HG03439 (cell line): ENCODE measurements at regions not wholly inside any gene's neighbourhood (a gene's known extent, or its start where the extent isn't known, plus 50 kb on each side); places are given as distances from the start of the nearest gene placed in this dataset.

Source experiments
- ATAC-seq: cut with Tn5 transposase; IDR thresholded peaks from one replicate; pipeline ENCODE4 v1.9.1; 2021; ENCODE audit warnings: mild to moderate bottlenecking, moderate library complexity; ENCODE audit not compliant: unreplicated experiment

- ATAC-seq = no peak
These were observed 50.6 kb downstream of the SLIT2 start for GRCh38 chr4:20302336-20302735.

GRCh38 chr4:20305976-20306375 lies 54.3 kb downstream of the SLIT2 start:
- ATAC-seq = no peak

DNA sequence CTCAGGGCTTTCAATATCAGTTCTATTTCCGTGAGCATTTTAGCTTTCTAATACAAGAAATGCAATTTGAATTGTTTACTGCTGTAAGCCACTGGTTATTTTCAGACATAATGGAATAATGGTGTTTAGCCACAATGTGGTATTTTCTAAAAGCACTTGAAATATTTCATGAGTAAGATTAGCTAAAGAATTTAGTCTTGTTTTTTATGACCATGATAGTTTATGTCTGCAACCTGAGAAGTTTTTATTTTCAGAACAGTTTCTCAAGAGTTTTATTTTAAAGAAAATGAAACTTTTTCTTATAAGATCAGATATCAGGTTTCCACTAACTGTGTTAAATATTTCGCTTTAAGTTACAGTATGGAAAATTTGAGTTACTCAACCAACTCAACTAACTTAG lies 60.2 kb downstream of the SLIT2 start:
- ATAC-seq = no peak

DNA sequence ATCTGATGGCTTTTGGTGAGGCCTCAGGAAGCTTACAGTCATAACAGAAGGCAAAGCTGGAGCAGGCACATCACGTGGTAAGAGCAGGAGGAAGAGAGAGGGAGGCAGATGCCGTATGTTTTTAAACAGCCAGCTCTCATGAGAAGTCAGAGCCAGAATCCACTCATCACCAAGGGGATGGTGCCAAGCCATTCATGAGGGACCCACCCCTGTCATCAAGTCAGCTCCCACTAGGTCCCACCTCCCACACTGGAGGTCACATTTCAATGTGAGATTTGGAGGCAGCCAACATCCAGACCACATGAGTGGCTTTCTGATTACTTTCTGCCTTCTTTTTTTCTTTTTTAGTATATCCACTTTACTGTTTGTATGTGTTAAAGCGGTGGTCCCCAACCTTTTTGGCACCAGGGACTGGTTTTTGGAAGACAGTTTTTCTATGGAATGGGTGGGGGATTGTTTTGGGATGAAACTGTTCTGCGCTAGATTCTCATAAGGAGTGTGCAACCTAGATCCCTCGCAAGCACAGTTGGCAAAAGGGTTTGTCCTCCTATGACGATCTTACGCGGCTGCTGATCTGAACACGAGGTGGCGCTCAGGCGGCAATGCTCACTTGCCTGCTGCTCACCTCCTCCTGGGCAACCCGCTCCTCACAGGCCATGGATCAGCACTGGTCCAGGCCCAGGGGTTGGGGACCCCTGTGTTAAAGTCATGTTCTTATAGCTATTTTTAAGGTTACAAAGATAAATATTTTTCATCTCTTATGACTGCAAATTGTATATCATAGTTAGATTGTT lies 61.7 kb downstream of the SLIT2 start:
- no peak for ATAC-seq

DNA sequence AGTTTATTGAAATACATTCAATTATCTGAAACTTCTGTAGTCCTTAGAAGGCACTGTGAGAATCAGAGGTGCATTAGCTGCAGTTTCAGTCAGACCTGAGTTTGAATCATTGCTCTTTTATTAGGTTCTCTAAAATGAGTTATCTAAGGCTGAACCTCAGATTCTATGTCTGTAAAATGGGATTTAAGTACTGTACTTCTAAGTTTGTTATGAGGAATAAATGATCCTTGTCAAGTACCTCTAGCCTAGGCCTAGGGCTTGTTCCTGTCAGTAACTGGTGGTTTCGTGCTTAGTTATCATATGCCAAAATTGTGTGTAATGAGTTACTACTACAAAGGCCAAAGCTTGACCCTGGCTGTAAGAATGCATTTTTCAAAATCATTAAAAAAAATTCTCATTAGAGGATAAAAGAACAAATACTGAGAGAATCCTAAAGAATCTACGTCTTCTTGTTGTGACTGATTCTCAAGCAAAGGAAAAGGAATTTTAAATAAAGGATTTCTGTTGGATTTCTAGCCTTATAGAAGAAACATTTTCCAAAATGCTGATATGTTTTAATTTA lies 65.8 kb downstream of the SLIT2 start:
- no peak for ATAC-seq

- no peak for ATAC-seq
These were observed 66.5 kb downstream of the SLIT2 start for GRCh38 chr4:20318001-20318908.

DNA sequence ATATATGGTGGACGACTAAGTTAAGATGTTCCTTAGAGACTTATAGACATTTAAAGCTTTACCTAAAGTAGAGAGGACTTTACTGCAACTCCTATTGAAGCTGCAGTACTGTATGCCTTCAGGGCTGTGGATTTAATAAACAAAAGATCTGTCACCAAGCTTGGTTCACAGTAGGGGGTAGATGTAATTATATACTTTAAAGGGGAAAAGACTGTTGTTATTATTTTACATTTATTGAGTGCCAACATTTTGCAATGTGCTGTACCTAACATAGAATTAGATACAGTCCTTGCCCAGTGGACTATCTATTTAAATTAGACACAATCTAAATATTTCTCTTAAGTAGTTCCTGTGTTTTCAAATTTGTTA lies 67.2 kb downstream of the SLIT2 start:
- ATAC-seq = no peak

GRCh38 chr4:20319825-20320612 lies 68.3 kb downstream of the SLIT2 start:
- ATAC-seq = no peak

- no peak for ATAC-seq
These were observed 72.3 kb downstream of the SLIT2 start for GRCh38 chr4:20323991-20324390.

- ATAC-seq = no peak
These were observed 74.8 kb downstream of the SLIT2 start for GRCh38 chr4:20326460-20326859.

DNA sequence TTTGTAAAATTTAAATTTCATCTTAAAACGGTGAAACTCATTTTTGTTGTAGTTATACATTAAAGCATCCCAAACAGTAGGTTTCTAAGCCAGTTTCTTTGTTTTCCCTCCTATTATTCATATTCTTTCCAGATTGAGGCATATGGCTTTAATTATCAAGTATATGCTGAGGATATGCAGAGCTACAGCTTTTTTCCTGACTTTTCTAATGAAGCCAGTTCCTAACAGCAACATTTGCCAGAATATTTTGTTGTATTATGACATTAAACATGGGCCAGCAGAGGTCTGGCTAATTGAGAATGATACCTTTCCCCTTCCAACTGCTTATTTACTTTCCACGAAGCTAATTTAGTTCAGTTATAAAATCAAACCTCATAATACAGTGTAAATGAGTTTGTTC lies 75.3 kb downstream of the SLIT2 start:
- ATAC-seq = no peak

DNA sequence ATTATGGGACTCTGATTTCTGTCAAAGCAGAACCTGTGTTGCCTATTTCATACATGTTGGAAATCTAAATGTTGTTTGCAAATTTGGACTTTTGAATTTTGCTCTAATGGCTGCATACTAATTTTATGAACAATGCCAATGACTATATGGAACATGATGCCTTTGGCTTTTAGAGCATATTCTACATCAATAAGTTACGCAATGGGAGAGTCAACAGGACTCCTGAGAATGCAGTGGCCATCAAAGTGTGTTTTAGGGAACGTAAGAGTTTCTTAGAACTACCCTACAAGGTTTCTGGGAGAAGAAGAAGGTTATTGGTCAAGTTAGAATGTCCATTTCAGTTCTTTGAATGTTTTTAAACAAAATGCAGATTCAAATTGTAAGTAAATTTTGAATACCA lies 76.1 kb downstream of the SLIT2 start:
- ATAC-seq = no peak

DNA sequence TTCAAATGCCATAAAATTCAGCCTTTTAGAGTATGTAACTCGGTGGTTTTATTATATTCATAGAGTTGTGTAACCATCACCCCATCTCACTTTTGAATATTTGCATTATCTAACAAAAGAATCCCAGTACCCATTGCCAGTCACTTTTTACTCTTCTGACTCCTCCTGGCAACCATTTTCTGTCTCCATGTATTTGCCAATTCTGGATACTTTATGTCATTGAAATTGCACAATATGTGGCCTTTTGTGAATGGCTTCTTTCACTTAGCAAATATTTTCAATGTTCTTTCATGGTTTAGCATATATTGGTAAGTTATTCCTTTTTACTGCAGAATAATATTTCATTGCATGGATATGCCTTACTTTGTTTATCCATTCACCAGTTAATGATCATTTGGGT lies 79.9 kb downstream of the SLIT2 start:
- no peak for ATAC-seq

DNA sequence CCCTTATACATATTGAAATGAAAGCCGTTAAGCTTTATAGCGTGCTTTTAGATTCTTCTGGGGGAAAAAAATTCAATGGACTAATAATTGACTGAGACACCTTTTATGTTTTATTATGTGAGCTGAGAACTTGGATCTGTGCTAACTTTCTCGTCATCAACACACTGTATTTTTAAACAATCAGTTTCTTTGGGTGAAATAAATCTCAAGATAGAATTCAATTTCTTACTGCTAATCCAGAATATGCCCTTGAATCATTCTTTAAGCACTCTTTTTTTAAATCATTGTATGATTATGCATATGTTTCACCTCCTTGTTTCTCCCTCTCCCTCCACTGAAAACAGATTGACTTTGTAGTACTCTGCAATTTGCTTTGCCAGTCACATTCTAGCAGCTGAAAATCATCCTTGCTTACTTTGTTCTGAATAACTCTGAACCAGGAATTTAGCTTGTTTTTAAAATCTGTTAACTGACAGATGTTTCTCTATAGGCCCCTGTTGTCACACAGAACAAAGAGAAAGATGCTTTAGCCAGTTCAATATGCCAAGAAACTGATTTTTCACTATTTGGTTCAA lies 81.5 kb downstream of the SLIT2 start:
- no peak for ATAC-seq

GRCh38 chr4:20337261-20337664 lies 85.6 kb downstream of the SLIT2 start:
- ATAC-seq = no peak

DNA sequence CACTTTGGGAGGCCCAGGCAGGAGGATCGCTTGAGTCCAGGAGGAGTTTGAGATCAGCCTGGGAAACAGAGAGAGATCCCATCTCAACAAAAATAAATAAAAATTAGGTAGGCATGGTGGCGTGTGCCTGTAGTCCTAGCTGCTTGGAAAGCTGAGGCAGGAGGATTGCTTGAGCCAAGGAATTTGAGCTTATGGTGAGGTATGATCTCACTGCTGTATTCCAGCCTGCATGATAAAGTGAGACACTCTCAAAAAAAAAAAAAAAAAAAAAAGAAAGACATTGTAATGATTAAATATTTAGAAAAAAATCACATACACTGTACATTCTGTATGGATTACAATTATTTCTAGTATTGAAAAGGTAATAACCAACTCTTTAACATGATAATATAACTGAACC lies 87.1 kb downstream of the SLIT2 start:
- no peak for ATAC-seq

DNA sequence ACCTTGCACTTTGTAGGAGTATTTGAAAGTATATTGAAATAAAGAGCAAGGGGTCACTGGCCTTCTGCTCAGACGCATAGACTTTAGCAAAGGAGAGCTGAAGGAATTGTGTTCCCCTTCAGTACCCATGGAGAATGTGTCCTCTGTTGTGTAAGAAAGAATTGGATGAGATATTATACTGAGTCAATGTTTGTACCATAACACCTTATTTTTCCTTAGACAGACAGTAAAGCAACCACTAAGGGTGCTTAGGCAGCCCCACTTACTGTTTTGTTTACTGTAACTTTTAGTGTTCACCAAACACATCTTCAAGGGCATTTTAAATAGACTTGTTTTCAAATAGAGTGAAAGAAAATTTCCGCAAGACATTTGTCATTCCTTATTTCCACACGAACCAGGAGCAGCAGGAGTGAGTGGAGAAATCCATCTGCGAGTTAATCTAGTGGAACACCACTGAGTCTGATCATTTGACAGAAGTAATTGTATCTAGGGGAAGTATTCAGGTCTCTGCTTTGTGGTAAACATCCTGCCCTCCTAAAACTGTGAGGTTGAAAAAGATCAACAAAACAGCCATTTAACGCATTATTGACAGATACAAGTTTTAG lies 89.5 kb downstream of the SLIT2 start:
- no peak for ATAC-seq

GRCh38 chr4:20347531-20347930 lies 95.8 kb downstream of the SLIT2 start:
- no peak for ATAC-seq

GRCh38 chr4:20348411-20348810 lies 96.7 kb downstream of the SLIT2 start:
- no peak for ATAC-seq
